GM21529 (cell line): ENCODE measurements at regions not wholly inside any gene's neighbourhood (a gene's known extent, or its start where the extent isn't known, plus 50 kb on each side); places are given as distances from the start of the nearest gene placed in this dataset.
"Not testable (repeated sequence)": the region's sequence is repeated elsewhere in the genome, so short reads cannot be mapped to it uniquely, and the experiment has no call there.

Experiments used
- ATAC-seq: cut with Tn5 transposase; IDR thresholded peaks from one replicate; pipeline ENCODE4 v1.9.1; 2021; ENCODE audit not compliant: unreplicated experiment

DNA sequence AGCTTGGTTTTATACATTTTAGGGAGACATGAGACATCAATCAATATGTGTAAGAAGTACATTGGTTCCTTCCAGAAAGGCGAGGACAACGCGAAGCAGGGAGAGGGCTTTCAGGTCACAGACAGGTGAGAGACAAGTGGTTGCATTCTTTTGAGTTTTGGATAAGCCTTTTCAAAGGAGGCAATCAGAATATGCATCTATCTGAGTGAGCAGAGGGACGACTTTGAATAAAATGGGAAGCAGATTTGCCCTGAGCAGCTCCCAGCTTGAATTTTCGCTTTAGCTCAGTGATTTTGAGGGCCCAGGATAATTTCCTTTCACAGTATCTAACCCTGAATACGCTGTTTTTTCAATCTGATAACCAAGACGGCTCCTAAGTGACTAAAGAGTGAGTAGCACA lies 82.5 kb upstream of the MYO3A start:
- ATAC-seq: no peak

DNA sequence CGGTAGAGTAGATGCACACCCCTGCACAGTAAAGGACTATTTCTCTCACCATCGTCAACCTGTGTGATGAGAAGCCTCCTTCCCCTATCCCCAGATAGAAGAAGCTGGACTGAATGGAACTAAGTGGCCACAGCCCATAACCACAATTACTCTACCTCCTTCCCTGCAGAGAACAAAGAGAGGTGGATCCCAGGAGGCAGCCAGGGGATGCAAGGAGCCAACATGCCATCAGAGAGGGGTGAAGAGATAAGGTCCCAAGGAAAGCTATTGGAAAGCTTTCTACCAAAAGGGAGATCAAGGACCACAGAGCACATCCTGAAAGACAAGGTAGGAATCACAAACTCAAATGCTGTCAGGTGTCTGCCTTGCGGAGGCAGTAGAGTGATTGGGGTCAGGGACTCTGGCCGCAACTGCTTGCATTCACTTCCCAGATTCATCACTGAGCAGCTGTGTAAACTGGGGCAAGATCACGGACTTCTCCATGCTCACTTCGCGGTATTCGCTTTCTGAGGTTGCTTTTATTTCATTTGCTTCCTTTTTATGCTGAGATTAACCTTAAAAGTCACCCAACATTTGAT lies 81.6 kb upstream of the MYO3A start:
- ATAC-seq: no peak

DNA sequence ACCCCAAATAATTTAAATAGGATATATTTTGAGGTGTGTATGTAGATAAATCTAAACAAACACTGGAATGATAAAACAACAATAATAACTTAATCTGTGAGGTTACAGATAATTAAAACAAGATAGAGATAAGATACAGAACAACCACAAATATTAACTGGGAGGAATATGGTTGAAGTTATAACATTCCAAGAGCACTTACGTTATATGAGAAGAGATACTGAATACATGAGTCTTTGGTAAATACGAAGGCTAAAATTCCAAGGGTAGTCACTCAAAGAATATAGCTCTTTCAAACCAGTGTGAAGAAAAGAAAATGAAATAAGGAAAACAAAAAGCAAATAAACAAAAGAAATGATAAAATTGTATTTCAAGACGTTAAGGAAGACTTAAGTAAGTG lies 76.0 kb upstream of the MYO3A start:
- ATAC-seq: no peak

DNA sequence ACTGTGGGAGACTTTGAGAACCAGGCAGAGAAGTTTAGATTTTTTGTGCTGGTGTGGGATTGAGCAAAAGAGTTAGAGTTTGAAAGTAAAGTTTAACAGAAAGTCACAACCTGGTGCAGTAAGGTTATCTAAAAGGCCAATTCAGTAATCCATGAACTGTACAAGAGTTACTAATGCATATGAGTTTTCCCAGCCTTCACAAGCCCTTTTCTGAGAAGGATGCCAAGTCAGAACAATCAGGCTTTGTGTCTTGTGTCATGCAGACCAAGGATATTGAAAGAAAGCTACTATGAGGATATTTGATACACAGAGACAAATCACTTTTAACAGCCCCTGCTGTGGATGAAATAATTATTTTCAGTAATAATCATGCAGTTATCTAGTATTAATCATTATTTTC lies 68.8 kb upstream of the MYO3A start:
- no peak for ATAC-seq

DNA sequence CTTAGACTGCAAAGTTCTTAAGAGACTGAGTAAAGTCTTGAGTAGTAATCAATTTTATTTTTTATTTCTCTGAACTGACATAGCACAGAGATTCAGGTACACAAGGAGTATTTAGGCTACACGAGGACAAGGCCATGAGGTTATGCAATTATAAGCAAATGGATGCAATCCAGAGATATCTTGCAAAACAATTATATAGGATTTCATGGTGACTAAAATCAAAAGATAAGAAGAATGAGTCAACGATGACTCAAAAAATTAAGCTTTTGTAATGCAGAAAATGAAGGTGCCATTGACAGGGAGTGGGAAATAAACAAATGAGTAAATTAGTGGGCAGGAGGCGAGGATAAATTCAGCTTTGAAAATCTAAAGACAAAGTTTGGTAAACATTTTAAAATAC lies 66.7 kb upstream of the MYO3A start:
- ATAC-seq: no peak

DNA sequence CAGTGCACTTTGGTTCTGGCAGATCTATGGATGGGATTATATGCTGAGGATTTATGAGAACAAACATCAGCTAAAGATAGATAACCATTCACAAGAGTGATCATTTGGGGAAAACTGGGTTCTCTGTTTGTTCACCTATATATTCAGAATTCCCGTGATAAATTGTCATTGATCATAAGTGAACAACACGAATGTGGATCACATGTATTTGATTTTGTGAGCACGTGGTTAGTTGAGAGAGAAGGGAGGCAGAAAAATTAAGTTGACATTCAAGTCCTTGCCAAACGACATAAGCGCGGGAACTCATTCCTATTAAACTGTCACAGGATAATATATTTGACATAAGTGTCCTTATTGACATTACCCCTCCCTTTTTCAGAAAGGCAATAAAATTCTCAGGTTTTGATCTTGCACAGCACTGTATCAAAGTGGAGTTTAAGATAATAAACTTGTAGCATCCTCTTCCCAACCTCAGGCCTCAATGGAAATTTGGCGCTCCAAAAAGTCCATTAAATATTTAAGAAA lies 64.9 kb upstream of the MYO3A start:
- no peak for ATAC-seq

DNA sequence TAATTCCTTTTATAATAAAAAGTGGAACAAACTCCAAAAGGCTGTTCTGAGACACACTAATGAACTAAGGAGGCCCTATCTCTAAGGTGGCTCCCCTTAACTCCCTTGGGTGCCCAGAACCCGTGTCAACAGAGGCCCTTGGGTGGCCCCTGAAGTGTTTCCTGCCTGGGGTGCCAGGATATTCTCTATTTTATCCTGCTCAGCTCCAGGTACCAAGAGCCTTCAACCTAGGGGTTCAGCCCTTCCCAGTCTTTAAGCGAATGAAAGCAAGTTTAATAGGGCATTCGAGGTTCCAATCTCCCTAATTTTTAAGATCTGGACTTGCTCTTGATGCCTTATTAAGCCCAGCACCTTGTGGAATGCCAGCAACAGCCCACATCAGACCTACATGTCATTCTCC lies 64.4 kb upstream of the MYO3A start:
- ATAC-seq: no peak

DNA sequence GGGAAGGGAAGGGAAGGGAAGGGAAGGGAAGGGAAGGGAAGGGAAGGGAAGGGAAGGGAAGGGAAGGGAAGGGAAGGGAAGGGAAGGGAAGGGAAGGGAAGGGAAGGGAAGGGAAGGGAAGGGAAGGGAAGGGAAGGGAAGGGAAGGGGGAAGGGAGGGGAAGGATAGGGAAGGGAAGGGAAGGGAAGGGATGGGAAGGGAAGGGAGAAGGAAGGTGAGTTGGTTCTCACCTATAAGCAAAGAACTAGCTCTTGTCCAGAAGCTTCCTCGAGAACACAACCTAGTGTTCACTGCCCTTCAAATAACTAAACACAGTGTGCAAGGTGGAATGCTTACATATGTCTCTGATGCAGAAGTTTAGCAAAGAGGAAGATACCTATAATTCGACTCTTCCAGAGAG lies 59.6 kb upstream of the MYO3A start:
- ATAC-seq: not testable (repeated sequence)

DNA sequence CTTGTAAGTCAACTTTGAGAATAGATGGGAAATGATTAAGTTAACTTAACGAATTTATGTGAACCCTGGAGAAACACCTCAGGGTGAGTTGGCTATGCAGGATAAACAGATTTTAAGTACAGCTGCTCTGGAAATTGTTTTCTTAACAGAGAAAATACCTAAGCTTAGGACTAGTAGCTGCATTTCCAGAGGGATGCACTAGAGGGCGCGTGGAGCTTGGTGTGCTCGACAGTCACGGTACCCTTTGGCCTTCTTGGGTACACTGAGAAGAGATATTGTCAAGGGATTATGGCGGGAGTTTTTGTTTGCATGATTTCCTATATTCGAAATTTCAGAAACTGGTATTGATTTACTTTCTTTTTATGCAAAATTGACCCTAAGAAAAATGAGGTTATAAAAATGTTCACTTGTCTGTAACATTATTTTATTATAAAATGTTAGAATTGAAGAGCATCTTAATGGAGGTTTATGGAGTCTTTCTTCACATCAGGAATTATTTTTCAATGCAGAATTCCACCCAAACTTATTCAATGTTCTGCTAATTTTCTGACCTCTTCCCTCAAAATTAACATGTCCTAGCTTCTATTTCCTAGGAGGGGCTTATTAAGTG lies 58.4 kb upstream of the MYO3A start:
- peak; percentile 95 for ATAC-seq

DNA sequence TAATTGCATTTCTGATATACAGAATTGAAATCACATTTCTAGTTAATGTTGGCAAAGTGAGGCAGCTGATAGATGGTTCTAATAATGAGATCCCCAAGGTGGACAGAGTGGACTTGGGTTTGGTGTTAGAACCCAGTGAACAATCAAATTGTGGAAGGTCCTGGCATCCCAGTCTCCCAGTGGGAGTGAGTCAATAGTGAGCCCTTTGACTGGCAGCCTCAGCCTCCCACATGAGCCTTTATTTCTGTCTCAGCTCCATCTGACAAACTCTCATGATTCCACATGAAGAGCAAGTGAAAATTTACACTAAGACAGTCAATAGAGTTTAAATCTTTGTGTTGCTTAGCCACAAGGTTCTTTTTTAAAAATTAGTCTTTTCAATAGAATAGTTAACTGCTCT lies 56.7 kb upstream of the MYO3A start:
- no peak for ATAC-seq
